BJ (cell line): ENCODE measurements at regions not wholly inside any gene's neighbourhood (a gene's known extent, or its start where the extent isn't known, plus 50 kb on each side); places are given as distances from the start of the nearest gene placed in this dataset.
"Not testable (repeated sequence)": the region's sequence is repeated elsewhere in the genome, so short reads cannot be mapped to it uniquely, and the experiment has no call there.

Source experiments
- CTCF ChIA-PET: fragments of 350-600 bp; formaldehyde crosslinking; extraction: SDS; loops from one replicate; lab custom pipeline; 2021; ENCODE audit warnings: antibody characterized with exemption, inconsistent platforms; lab: Yijun Ruan, JAX
- POLR2A ChIA-PET: fragments of 300-600 bp; sonication (Branson Sonifier 250); formaldehyde crosslinking; extraction: SDS; loops from one replicate; lab custom pipeline; 2021; ENCODE audit warnings: antibody characterized with exemption; lab: Charles Lee
- DNase-seq: peaks from one replicate; pipeline ENCODE4 v3.0.0-alpha.2; 2011; ENCODE audit warnings: low read depth
- H3K27me3 ChIP-seq: 2 replicates; pipeline ENCODE4 v1.6.0; 2011; ENCODE audit warnings: low read length; ENCODE audit not compliant: control insufficient read depth, insufficient read depth
- H3K36me3 ChIP-seq: 2 replicates; pipeline ENCODE4 v1.5.1; 2011; ENCODE audit warnings: low read length; ENCODE audit not compliant: control insufficient read depth, insufficient read depth
- H3K4me3 ChIP-seq: 2 replicates; pipeline ENCODE4 v1.5.1; 2011; ENCODE audit warnings: low read depth, mild to moderate bottlenecking, control low read depth, low read length
- CTCF ChIP-seq: IDR thresholded peaks from 2 replicates; pipeline ENCODE4 v1.5.1; 2011; ENCODE audit warnings: low read depth, mild to moderate bottlenecking, control low read depth, inconsistent platforms, low read length, moderate library complexity; ENCODE audit not compliant: insufficient read depth

DNA sequence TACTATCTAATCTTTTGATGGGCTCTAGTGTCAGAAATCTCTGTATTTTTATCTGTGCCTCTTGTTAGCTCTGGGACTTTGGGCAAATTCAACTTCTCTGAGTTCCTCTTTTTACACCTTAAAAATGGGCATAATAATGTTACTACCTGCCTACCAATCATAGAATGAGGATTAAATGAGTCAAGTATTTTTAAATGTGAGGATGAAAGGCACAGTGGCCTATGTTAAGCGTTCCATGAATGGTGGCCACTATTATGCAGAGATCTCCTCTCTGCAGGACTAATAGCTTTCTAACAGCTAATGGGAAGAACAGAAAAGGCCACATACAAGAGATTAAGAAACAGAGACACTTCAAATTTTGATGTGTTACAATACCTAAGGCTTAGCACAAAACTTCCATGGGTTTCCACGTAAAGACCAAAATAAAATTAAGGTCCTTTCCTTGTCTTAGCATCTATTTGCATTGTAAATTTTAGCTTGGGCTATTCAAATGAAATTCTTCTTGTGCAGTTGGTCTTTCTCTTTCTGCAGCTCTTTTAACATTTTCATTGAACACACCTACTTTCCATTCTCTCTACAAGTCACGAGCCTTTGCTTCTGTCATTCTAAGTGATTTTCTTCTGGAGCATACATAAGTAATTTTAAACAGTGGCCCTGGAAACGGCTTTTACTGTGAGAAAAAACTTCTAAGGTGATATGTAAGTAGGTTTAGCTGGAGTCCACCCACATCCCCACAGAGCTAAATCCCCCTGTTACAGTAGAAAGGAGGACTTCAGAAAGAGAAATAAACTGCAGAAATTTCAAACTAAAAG, 117.9 kb upstream of the MED14 start:
- TF ChIP-seq CTCF: no peak
- H3K27me3 ChIP-seq: no peaks in the 10 kb centered on the region

DNA sequence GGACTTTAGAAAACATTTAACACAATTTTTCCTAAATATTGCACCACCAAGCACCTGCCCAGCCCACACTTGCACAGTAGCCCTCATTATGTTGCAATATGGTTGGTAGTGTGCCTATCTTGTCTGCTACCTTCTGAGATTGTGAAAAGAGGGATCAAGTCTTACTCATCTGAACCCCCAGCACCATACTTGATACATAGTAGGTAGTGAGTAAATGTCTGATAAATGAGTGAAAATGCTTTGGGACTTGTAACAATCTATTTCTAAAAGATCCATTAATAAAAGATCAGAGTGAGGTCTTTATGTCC, 118.4 kb upstream of the MED14 start:
- Histone ChIP-seq H3K4me3 (no peak overlapping the region), H3K36me3 (no peaks in the 10 kb centered on the region), H3K27me3 (no peaks in the 10 kb centered on the region)
- DNase-seq: no peak
- ChIA-PET CTCF (interaction anchor here (1.4 kb wide), 1 partner anchor 13 kb away, joined by 4 read pairs; no protein-coding TSS in a partner anchor), POLR2A (no interaction called here)
- no peak for TF ChIP-seq CTCF

More for the DNA sequence above, 117.9 kb upstream of the MED14 start:
- no peak for DNase-seq
- Histone ChIP-seq H3K4me3 (no peak overlapping the region), H3K36me3 (no peaks in the 10 kb centered on the region)
- CTCF ChIA-PET: interaction anchor here (1.4 kb wide), 1 partner anchor 14 kb away, joined by 4 read pairs; no protein-coding TSS in a partner anchor
- POLR2A ChIA-PET: no interaction called here

GRCh38 chrX:40854242-40854641, 118.9 kb upstream of the MED14 start:
- no peaks in the 10 kb centered on the region for H3K36me3 ChIP-seq
- TF ChIP-seq CTCF: no peak
- POLR2A ChIA-PET: no interaction called here
- H3K4me3 ChIP-seq: no peak overlapping the region
- CTCF ChIA-PET: no interaction called here
- no peak for DNase-seq
- no peaks in the 10 kb centered on the region for H3K27me3 ChIP-seq

DNA sequence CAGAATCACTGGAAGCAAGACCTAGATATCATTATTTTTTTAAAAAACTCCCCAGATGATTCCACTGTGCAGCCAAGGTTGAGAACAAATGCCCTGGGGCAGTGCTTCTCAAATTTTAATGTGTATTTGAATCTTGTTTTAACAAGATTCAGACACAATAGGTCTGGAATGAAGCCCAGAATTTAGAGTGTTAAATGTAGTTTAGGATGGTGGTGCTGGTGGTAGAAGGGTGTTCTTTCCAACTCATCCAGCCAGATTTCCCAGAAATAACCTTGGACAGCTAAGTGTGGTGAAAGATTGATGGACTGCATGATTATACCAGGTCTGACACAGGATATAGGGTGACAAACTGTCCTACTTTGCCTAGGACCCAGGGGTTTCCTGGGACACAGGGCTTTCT, 120.1 kb upstream of the MED14 start:
- no peaks in the 10 kb centered on the region for H3K27me3 ChIP-seq
- no peaks in the 10 kb centered on the region for H3K36me3 ChIP-seq
- no peak for DNase-seq
- CTCF ChIA-PET: no interaction called here
- H3K4me3 ChIP-seq: no peak overlapping the region
- POLR2A ChIA-PET: no interaction called here
- TF ChIP-seq CTCF: no peak

DNA sequence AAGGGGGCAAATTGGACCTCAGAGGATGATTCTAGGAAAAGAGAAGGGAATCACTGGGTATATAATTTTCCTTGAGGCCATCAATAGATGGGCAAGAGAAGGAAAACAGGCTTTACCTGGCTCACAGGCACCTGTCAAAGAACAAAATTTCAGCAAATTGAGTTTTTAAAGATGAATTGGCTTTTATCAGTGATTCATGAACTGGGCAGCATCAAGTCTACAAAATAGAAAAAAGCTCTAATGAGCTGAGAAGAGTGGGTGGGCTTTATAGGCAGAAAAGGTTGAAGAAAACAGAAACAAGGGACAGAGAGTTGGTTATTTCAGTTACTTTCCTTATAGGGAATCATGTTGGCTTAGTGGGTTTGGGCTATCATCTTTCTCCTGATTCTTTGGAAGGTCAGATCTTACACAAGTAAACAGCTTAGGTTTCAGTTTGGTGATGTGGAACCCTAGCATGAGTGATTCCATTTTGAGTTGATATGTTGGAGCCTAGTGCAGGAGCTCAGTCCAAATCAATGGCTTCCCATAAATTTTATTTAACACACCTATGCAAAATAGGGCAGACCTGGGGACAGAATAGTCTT, 120.7 kb upstream of the MED14 start:
- no peak for TF ChIP-seq CTCF
- no peak for DNase-seq
- no peaks in the 10 kb centered on the region for H3K27me3 ChIP-seq
- ChIA-PET POLR2A (no interaction called here), CTCF (interaction anchor here (0.6 kb wide), 1 partner anchor 161 kb away, joined by 5 read pairs; no protein-coding TSS in a partner anchor)
- no peak overlapping the region for H3K4me3 ChIP-seq
- H3K36me3 ChIP-seq: no peaks in the 10 kb centered on the region

GRCh38 chrX:40861952-40862554, 126.7 kb upstream of the MED14 start:
- DNase-seq, H3K36me3 ChIP-seq, CTCF ChIA-PET, POLR2A ChIA-PET, H3K27me3 ChIP-seq, H3K4me3 ChIP-seq: not testable (repeated sequence)

DNA sequence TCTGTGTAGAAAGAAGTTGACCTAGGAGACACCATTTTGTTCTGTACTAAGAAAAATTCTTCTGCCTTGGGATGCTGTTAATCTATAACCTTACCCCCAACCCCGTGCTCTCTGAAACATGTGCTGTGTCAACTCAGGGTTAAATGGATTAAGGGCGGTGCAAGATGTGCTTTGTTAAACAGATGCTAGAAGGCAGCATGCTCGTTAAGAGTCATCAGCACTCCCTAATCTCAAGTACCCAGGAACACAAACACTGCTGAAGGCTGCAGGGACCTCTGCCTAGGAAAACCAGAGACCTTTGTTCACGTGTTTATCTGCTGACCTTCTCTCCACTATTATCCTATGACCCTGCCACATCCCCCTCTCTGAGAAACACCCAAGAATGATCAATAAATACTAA, 127.9 kb upstream of the MED14 start:
- DNase-seq, H3K36me3 ChIP-seq, H3K4me3 ChIP-seq, CTCF ChIA-PET, H3K27me3 ChIP-seq, POLR2A ChIA-PET: not testable (repeated sequence)
